NB4 (cell line): ENCODE measurements at regions not wholly inside any gene's neighbourhood (a gene's known extent, or its start where the extent isn't known, plus 50 kb on each side); places are given as distances from the start of the nearest gene placed in this dataset.
A peak's percentile ranks its signal among the peaks of the same experiment; 100 is the strongest.

Experiments
- DNase-seq: peaks from one replicate; pipeline ENCODE4 v3.0.0; 2010; ENCODE audit warnings: low read depth
- H3K4me3 ChIP-seq: one replicate; pipeline ENCODE4 v1.5.1; 2011; ENCODE audit warnings: mild to moderate bottlenecking, low read depth, low read length, moderate library complexity
- MYC ChIP-seq: IDR thresholded peaks from 2 replicates; pipeline ENCODE4 v1.6.1; 2011; ENCODE audit warnings: low read depth, low read length
- POLR2A ChIP-seq: IDR thresholded peaks from 2 replicates; pipeline ENCODE4 v1.6.1; 2011; ENCODE audit warnings: mild to moderate bottlenecking; ENCODE audit not compliant: insufficient read length; ENCODE audit errors: extremely low read depth
- TF ChIP-seq, protein P1 (sequence below): IDR thresholded peaks from 2 replicates; pipeline ENCODE4 v1.6.1; 2011; ENCODE audit warnings: low read depth, low read length
- TF ChIP-seq, protein P2 (sequence below): IDR thresholded peaks from one replicate; pipeline ENCODE4 v1.5.1; 2012; ENCODE audit warnings: low read depth, low read length

DNA sequence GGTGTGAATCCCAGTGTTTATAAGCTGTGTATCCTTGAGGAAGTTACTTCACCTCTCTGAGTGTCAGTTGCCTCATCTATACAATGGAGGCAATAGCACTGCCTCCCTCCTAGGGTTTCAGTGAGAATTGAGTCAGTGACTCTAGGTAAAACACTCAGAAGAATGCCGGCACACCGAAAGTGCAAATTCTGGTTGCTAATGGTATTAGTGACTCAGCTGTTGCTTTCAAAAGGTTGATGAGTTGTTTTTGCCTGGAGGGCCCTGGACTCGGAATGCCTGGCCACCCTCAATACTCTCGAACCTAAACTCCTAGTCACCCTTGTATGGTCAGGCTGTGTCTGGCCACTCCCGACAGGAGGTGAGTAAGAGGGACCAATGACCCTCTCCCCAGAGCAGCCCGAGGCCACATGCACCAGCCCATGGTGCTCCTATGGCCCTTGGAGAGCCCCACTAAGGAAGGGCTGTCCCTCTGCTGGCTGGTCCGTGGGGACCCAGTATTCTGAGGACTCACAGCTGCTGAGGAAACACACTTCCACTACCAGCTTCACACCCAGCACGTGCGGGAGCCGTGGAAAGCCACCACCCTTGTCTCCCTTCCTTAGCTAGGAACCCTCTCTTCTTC lies 60.2 kb downstream of the CALML3 start:
- TF ChIP-seq POLR2A, result no peak
- DNase-seq, result no peak
- no peak overlapping the region for H3K4me3 ChIP-seq

DNA sequence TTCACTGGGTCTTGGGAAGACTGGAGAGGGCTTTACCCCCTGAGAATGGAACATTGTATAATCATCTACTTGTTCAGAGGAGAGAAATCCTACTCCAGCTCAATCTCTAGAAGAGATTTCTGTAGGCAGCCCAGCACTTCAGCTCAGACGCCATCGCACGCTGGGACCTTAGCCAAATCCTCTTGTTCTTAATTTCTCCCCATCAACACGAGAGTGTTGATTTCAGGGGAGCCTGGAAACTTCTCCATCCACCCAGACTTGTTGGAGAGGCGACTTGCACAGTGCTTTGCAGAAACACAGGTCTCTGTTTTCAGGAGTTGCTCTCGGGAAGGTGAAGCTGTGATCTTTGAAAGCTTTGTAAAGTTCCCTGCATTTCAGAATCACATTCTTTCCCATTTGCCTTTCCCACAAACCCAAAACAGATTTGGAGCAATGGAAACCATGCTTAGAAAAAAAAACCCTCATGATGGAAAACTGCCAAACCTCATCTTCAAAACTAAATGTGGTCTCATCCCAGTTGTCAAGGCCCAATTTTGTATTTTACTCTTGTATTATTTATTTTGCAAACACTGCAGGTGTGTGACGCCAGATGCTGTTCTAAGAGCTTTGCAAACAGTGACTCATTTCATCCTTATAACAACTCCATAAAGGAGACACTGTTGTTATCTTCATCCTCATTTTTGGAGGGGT lies 60.9 kb downstream of the CALML3 start:
- TF ChIP-seq POLR2A, result no peak
- no peak for DNase-seq
- no peak overlapping the region for H3K4me3 ChIP-seq

- no peak for DNase-seq
- TF ChIP-seq MYC, result no peak
- TF ChIP-seq, protein P1, sequence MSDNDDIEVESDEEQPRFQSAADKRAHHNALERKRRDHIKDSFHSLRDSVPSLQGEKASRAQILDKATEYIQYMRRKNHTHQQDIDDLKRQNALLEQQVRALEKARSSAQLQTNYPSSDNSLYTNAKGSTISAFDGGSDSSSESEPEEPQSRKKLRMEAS, result no peak
- TF ChIP-seq, protein P2, sequence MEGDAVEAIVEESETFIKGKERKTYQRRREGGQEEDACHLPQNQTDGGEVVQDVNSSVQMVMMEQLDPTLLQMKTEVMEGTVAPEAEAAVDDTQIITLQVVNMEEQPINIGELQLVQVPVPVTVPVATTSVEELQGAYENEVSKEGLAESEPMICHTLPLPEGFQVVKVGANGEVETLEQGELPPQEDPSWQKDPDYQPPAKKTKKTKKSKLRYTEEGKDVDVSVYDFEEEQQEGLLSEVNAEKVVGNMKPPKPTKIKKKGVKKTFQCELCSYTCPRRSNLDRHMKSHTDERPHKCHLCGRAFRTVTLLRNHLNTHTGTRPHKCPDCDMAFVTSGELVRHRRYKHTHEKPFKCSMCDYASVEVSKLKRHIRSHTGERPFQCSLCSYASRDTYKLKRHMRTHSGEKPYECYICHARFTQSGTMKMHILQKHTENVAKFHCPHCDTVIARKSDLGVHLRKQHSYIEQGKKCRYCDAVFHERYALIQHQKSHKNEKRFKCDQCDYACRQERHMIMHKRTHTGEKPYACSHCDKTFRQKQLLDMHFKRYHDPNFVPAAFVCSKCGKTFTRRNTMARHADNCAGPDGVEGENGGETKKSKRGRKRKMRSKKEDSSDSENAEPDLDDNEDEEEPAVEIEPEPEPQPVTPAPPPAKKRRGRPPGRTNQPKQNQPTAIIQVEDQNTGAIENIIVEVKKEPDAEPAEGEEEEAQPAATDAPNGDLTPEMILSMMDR, result no peak
- no peak for TF ChIP-seq POLR2A
- no peak overlapping the region for H3K4me3 ChIP-seq
Observed at GRCh38 chr10:5587151-5588079, 62.7 kb downstream of the CALML3 start.

DNA sequence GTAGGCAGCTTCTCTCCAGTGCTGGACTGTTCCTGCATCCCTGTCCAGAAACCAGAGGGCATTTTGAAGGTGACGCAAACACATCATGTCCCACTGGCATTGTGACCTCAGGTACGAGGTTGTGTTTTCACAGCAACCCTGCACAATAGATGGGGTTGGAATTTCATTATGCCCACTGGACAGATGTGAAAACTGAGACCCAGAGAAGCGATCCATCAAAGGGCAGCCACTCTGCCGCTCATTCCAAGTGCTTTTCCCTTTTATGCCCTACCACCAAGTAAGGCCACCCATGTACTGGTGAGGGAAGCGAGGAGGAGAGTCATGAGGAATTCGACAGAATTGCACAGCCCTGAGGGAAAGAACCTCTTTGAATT lies 63.3 kb downstream of the CALML3 start:
- DNase-seq, result no peak
- no peak for TF ChIP-seq POLR2A
- TF ChIP-seq, protein P2, result no peak
- TF ChIP-seq, protein P1, result no peak
- no peak overlapping the region for H3K4me3 ChIP-seq

- H3K4me3 ChIP-seq, result no peak overlapping the region
- DNase-seq, result peak; percentile 30
- TF ChIP-seq POLR2A (no peak), MYC (no peak)
- TF ChIP-seq, protein P2, result no peak
- TF ChIP-seq, protein P1, result no peak
Observed at GRCh38 chr10:5588603-5589002, 63.8 kb downstream of the CALML3 start.
